NCI-H524 (cell line): ENCODE measurements at regions not wholly inside any gene's neighbourhood (a gene's known extent, or its start where the extent isn't known, plus 50 kb on each side); places are given as distances from the start of the nearest gene placed in this dataset.

Source experiments
- DNase-seq, 2 experiments: peaks; one replicate each; lab custom pipeline; 2025; lab: John Stamatoyannopoulos, UW

GRCh38 chr3:180829409-180830405 is 82.8 kb upstream of the FXR1 start:
- DNase-seq = no peak

- DNase-seq = no peak
These were observed 77.0 kb upstream of the FXR1 start for GRCh38 chr3:180835501-180835900.

- DNase-seq = no peak
These were observed 75.7 kb upstream of the FXR1 start for GRCh38 chr3:180836766-180837165.

- peak in 1 of 2 experiments; percentile 3 for DNase-seq
These were observed 57.6 kb upstream of the FXR1 start for GRCh38 chr3:180854887-180855286.

GRCh38 chr3:180855364-180855763 is 57.1 kb upstream of the FXR1 start:
- DNase-seq = peak; percentile 10 to 53

GRCh38 chr3:180855956-180856355 is 56.5 kb upstream of the FXR1 start:
- no peak for DNase-seq

GRCh38 chr3:180860180-180860858 is 52.2 kb upstream of the FXR1 start:
- no peak for DNase-seq
